HG03095 (cell line): ENCODE measurements at regions not wholly inside any gene's neighbourhood (a gene's known extent, or its start where the extent isn't known, plus 50 kb on each side); places are given as distances from the start of the nearest gene placed in this dataset.

Experiments used
- ATAC-seq: cut with Tn5 transposase; IDR thresholded peaks from one replicate; pipeline ENCODE4 v1.9.1; 2021; ENCODE audit warnings: moderate library complexity; ENCODE audit not compliant: unreplicated experiment

- no peak for ATAC-seq
These were observed 79.6 kb upstream of the LCLAT1 start for GRCh38 chr2:30367232-30368070.

- ATAC-seq, result no peak
These were observed 78.8 kb upstream of the LCLAT1 start for GRCh38 chr2:30368258-30368657.

GRCh38 chr2:30371028-30371689, 75.9 kb upstream of the LCLAT1 start:
- ATAC-seq, result no peak

GRCh38 chr2:30371772-30372373, 75.2 kb upstream of the LCLAT1 start:
- no peak for ATAC-seq

- ATAC-seq, result no peak
These were observed 74.2 kb upstream of the LCLAT1 start for GRCh38 chr2:30372826-30373225.

GRCh38 chr2:30373881-30374302, 73.2 kb upstream of the LCLAT1 start:
- no peak for ATAC-seq

- ATAC-seq, result no peak
These were observed 72.7 kb upstream of the LCLAT1 start for GRCh38 chr2:30374380-30374779.

- no peak for ATAC-seq
These were observed 71.1 kb upstream of the LCLAT1 start for GRCh38 chr2:30375915-30376314.

GRCh38 chr2:30379481-30379880, 67.6 kb upstream of the LCLAT1 start:
- no peak for ATAC-seq

GRCh38 chr2:30380824-30381223, 66.2 kb upstream of the LCLAT1 start:
- no peak for ATAC-seq

- no peak for ATAC-seq
These were observed 64.8 kb upstream of the LCLAT1 start for GRCh38 chr2:30382162-30382783.

- no peak for ATAC-seq
These were observed 64.1 kb upstream of the LCLAT1 start for GRCh38 chr2:30382995-30383394.

- ATAC-seq, result no peak
These were observed 61.7 kb upstream of the LCLAT1 start for GRCh38 chr2:30385327-30385726.

GRCh38 chr2:30392097-30392496, 54.9 kb upstream of the LCLAT1 start:
- no peak for ATAC-seq

GRCh38 chr2:30393510-30393909, 53.5 kb upstream of the LCLAT1 start:
- ATAC-seq, result no peak

- no peak for ATAC-seq
These were observed 53.0 kb upstream of the LCLAT1 start for GRCh38 chr2:30394096-30394495.

- ATAC-seq, result no peak
These were observed 50.4 kb upstream of the LCLAT1 start for GRCh38 chr2:30396436-30397232.
